CD4-positive, CD25-positive, alpha-beta regulatory T cell (primary cell): ENCODE measurements at regions not wholly inside any gene's neighbourhood (a gene's known extent, or its start where the extent isn't known, plus 50 kb on each side); places are given as distances from the start of the nearest gene placed in this dataset.

Source experiments
- ATAC-seq, 2 donors: fragments of 150-1000 bp; cut with Tn5 transposase; one replicate each; pipeline ENCODE4 v1.10.0; 2021; ENCODE audit warnings: low read depth in 2 of 2, moderate number of reproducible peaks in 2 of 2, moderate library complexity in 1 of 2
- DNase-seq, 3 donors: peaks; one replicate each; pipeline versions ENCODE4 v3.0.0 to v3.0.0-alpha.2; 2012 to 2022; ENCODE audit warnings: mixed read lengths in 1 of 3
- H3K27ac ChIP-seq: one replicate; pipeline ENCODE4 v1.7.0; 2013; ENCODE audit warnings: mild to moderate bottlenecking, low read length; ENCODE audit not compliant: insufficient read depth, poor library complexity, severe bottlenecking
- H3K27me3 ChIP-seq: one replicate; pipeline ENCODE4 v1.7.0; 2013; ENCODE audit warnings: low read length; ENCODE audit not compliant: control insufficient read depth, insufficient read depth
- H3K36me3 ChIP-seq: one replicate; pipeline ENCODE4 v1.7.0; 2013; ENCODE audit warnings: mild to moderate bottlenecking, low read length, moderate library complexity; ENCODE audit not compliant: control insufficient read depth, insufficient read depth
- H3K4me1 ChIP-seq: 2 replicates; pipeline ENCODE4 v1.7.0; 2013; ENCODE audit warnings: mild to moderate bottlenecking, low read length; ENCODE audit not compliant: insufficient read depth, control insufficient read depth, poor library complexity, severe bottlenecking
- H3K4me3 ChIP-seq: one replicate; pipeline ENCODE4 v1.7.0; 2013; ENCODE audit warnings: low read depth, mild to moderate bottlenecking, low read length, moderate library complexity
- H3K9me3 ChIP-seq, 2 experiments: 1 replicate in 1 of 2; 2 replicates in 1 of 2; pipeline ENCODE4 v1.7.0; 2013; ENCODE audit warnings: low read length in 2 of 2, mild to moderate bottlenecking in 1 of 2, moderate library complexity in 1 of 2; ENCODE audit not compliant: control insufficient read depth in 2 of 2
- H3K27ac Mint-ChIP-seq, 3 donors: one replicate each; pipeline ENCODE4 v1.8.0; 2020 to 2022; ENCODE audit warnings: mild to moderate bottlenecking in 3 of 3, mixed read lengths in 3 of 3, moderate library complexity in 2 of 3
- H3K27me3 Mint-ChIP-seq: one replicate; pipeline ENCODE4 v1.8.0; 2022; ENCODE audit warnings: mild to moderate bottlenecking, mixed read lengths
- H3K36me3 Mint-ChIP-seq: one replicate; pipeline ENCODE4 v1.8.0; 2020; ENCODE audit warnings: mixed read lengths
- H3K4me1 Mint-ChIP-seq, 4 donors: one replicate each; pipeline ENCODE4 v1.8.0; 2020 to 2022; ENCODE audit warnings: mixed read lengths in 4 of 4, mild to moderate bottlenecking in 1 of 4
- H3K4me3 Mint-ChIP-seq, 4 donors: one replicate each; pipeline ENCODE4 v1.8.0; 2020 to 2022; ENCODE audit warnings: mild to moderate bottlenecking in 4 of 4, mixed read lengths in 4 of 4, moderate library complexity in 3 of 4
- H3K9me3 Mint-ChIP-seq, 7 donors: one replicate each; pipeline ENCODE4 v1.8.0; 2020 to 2022; ENCODE audit warnings: mixed read lengths in 7 of 7, mild to moderate bottlenecking in 3 of 7, moderate library complexity in 2 of 7

GRCh38 chr6:8229915-8230756 is 127.8 kb upstream of the EEF1E1 start:
- Mint-ChIP-seq H3K9me3 (no peaks in the 10 kb centered on the region), H3K27me3 (no peaks in the 10 kb centered on the region), H3K36me3 (no peaks in the 10 kb centered on the region), H3K27ac (no peak overlapping the region), H3K4me3 (no peak overlapping the region), H3K4me1 (no peaks in the 10 kb centered on the region)
- Histone ChIP-seq H3K9me3 (no peaks in the 10 kb centered on the region), H3K4me3 (no peak overlapping the region), H3K4me1 (no peaks in the 10 kb centered on the region), H3K27ac (no peak overlapping the region), H3K27me3 (peaks cover 3% of the 10 kb centered on the region), H3K36me3 (no peaks in the 10 kb centered on the region)
- DNase-seq (no peak), ATAC-seq (no peak)

DNA sequence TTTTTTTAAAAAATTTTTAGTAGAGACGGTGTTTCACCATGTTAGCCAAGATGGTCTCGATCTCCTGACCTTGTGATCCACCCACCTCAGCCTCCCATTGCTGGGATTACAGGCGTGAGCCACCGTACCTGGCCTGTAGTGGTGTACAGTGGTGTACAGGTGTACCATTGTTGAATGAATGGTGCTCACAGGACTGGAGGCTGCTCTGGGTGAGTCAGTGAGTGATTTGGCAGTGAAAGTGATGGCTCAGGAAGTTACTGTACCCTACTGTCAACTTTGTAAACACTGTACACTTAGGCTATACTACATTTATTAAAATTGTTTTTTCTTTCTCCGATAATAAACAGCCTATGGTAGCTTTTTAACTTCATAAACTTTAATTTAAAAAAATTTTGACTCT is 122.8 kb upstream of the EEF1E1 start:
- H3K27ac ChIP-seq, result no peak overlapping the region
- no peak for ATAC-seq
- H3K9me3 Mint-ChIP-seq, result no peaks in the 10 kb centered on the region

DNA sequence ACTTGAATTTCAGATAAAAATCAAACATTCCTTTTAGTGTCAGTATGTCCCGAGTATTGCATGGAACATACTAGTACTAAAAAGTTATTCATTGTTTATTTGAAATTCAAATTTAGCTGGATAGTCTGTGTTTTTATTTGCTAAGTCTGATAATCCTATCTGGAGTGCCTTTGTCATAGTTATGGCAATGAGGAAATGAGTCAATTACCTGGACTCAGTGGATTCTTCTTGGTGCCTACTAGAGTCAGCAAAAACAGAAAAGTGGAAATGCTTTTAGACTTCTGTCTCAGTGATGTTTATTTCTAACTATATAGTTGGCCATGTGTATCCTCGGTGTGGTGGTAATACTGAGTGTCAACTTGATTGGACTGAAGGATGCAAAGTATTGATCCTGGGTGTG is 121.3 kb upstream of the EEF1E1 start:
- no peak for ATAC-seq
- no peaks in the 10 kb centered on the region for H3K9me3 Mint-ChIP-seq

More for the DNA sequence above, 122.8 kb upstream of the EEF1E1 start:
- Mint-ChIP-seq H3K4me1 (no peaks in the 10 kb centered on the region), H3K4me3 (no peak overlapping the region), H3K36me3 (no peaks in the 10 kb centered on the region), H3K27me3 (no peaks in the 10 kb centered on the region), H3K27ac (no peak overlapping the region)
- H3K4me1 ChIP-seq, result no peaks in the 10 kb centered on the region
- H3K4me3 ChIP-seq, result no peak overlapping the region
- no peaks in the 10 kb centered on the region for H3K27me3 ChIP-seq
- DNase-seq, result no peak
- no peaks in the 10 kb centered on the region for H3K9me3 ChIP-seq
- no peaks in the 10 kb centered on the region for H3K36me3 ChIP-seq

DNA sequence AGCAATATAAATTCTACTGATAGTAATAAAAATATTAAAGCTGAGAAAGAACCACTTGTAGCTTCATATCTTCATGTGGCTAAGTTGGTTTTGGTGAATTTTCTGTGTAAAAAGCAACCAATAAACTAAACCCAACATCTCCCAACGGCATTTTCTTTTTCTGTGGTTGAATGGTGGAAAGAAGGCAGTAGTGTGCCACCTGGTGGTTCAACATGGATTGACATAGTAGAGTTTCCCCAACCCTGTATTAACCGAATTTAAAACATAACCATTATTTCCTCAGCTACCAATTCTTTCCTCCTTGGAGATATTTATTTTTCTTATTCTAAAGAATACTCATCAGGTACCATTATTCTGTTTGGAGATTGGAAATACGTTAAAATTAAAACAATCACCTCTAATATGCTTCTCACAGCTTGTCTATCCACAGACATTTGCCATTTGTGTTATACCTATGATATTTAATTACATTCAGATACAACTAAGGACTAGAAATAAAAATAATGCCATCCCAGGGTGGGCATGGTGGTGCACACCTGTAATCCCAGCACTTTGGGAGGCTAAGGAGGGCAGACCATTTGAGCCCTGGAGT is 117.1 kb upstream of the EEF1E1 start:
- Histone ChIP-seq H3K9me3 (no peaks in the 10 kb centered on the region), H3K27me3 (no peaks in the 10 kb centered on the region), H3K36me3 (no peaks in the 10 kb centered on the region), H3K4me3 (no peak overlapping the region), H3K27ac (no peak overlapping the region), H3K4me1 (no peaks in the 10 kb centered on the region)
- ATAC-seq (no peak), DNase-seq (peak; percentile 5 to 48 (median 40))
- H3K9me3 Mint-ChIP-seq, result no peaks in the 10 kb centered on the region
- peaks cover 0 to 5% (median 1%) of the 10 kb centered on the region in 4 donors for H3K4me1 Mint-ChIP-seq
- H3K27ac Mint-ChIP-seq, result no peak overlapping the region
- H3K27me3 Mint-ChIP-seq, result peaks cover 12% of the 10 kb centered on the region
- H3K36me3 Mint-ChIP-seq, result no peaks in the 10 kb centered on the region
- no peak overlapping the region for H3K4me3 Mint-ChIP-seq

More for the DNA sequence above, 121.3 kb upstream of the EEF1E1 start:
- Histone ChIP-seq H3K4me1 (no peaks in the 10 kb centered on the region), H3K27me3 (no peaks in the 10 kb centered on the region), H3K4me3 (no peak overlapping the region), H3K9me3 (no peaks in the 10 kb centered on the region), H3K36me3 (no peaks in the 10 kb centered on the region), H3K27ac (no peak overlapping the region)
- no peak overlapping the region for H3K27ac Mint-ChIP-seq
- no peak for DNase-seq
- H3K36me3 Mint-ChIP-seq, result no peaks in the 10 kb centered on the region
- peaks cover 0 to 5% (median 1%) of the 10 kb centered on the region in 4 donors for H3K4me1 Mint-ChIP-seq
- no peak overlapping the region for H3K4me3 Mint-ChIP-seq
- peaks cover 9% of the 10 kb centered on the region for H3K27me3 Mint-ChIP-seq

DNA sequence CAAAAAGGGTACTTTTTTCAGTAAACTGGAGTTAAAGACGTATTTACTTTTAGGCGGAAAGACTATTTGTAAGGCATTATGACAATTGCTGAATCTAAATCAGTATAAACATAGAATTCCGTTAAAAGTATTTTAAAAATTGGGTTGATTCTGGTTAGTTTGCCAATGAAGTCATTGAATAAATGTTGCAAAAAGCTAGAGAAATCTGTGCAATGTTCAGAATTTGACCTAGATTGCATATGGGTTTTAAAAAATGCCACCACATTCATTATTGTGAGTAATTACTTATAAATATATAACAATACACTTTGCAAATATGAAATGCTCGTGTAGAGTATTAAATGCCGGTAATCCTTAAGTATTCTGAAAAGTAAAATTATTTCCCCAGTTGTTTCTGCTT is 116.5 kb upstream of the EEF1E1 start:
- DNase-seq (no peak), ATAC-seq (no peak)
- no peak overlapping the region for H3K27ac ChIP-seq
- H3K27me3 Mint-ChIP-seq, result peaks cover 17% of the 10 kb centered on the region
- no peaks in the 10 kb centered on the region for H3K36me3 ChIP-seq
- no peak overlapping the region for H3K4me3 Mint-ChIP-seq
- H3K4me1 ChIP-seq, result no peaks in the 10 kb centered on the region
- no peaks in the 10 kb centered on the region for H3K27me3 ChIP-seq
- H3K36me3 Mint-ChIP-seq, result no peaks in the 10 kb centered on the region
- H3K27ac Mint-ChIP-seq, result no peak overlapping the region
- H3K4me3 ChIP-seq, result no peak overlapping the region
- no peaks in the 10 kb centered on the region for H3K9me3 Mint-ChIP-seq
- H3K9me3 ChIP-seq, result no peaks in the 10 kb centered on the region
- H3K4me1 Mint-ChIP-seq, result peaks cover 0 to 5% (median 1%) of the 10 kb centered on the region in 4 donors

- Histone ChIP-seq H3K27me3 (peaks cover 6% of the 10 kb centered on the region), H3K4me3 (no peak overlapping the region), H3K4me1 (no peaks in the 10 kb centered on the region), H3K9me3 (no peaks in the 10 kb centered on the region), H3K36me3 (no peaks in the 10 kb centered on the region), H3K27ac (no peak overlapping the region)
- H3K27ac Mint-ChIP-seq, result no peak overlapping the region
- no peak for DNase-seq
- no peaks in the 10 kb centered on the region for H3K9me3 Mint-ChIP-seq
- H3K27me3 Mint-ChIP-seq, result peaks cover 17% of the 10 kb centered on the region
- H3K4me3 Mint-ChIP-seq, result no peak overlapping the region
- peaks cover 0 to 5% (median 1%) of the 10 kb centered on the region in 4 donors for H3K4me1 Mint-ChIP-seq
- H3K36me3 Mint-ChIP-seq, result no peaks in the 10 kb centered on the region
- ATAC-seq, result no peak
Measured at GRCh38 chr6:8215631-8216030, 113.3 kb upstream of the EEF1E1 start.

DNA sequence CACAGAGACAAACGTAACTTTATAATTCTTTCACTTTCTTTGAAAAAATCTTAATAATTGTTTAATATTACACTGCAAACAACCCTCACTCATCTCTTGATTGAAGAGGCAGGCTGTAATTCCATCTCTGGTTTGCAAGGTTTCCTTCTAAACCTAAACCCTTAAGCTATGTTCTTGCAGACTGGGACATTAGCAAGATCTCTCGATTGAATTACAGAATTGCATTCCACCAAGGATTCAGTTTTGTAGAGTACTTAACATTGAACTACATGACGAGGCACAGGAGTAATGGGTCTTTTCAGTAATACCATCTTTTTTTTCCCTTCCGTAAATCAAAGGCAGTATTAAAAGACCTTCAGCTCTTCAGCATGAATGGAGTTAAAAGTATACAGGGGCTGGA is 111.6 kb upstream of the EEF1E1 start:
- no peak overlapping the region for H3K4me3 Mint-ChIP-seq
- no peak overlapping the region for H3K27ac Mint-ChIP-seq
- Histone ChIP-seq H3K4me3 (no peak overlapping the region), H3K4me1 (no peaks in the 10 kb centered on the region), H3K36me3 (no peaks in the 10 kb centered on the region), H3K27ac (no peak overlapping the region), H3K9me3 (no peaks in the 10 kb centered on the region), H3K27me3 (peaks cover 6% of the 10 kb centered on the region)
- no peak for ATAC-seq
- H3K4me1 Mint-ChIP-seq, result no peaks in the 10 kb centered on the region
- peaks cover 8% of the 10 kb centered on the region for H3K27me3 Mint-ChIP-seq
- no peak for DNase-seq
- H3K36me3 Mint-ChIP-seq, result no peaks in the 10 kb centered on the region
- H3K9me3 Mint-ChIP-seq, result no peaks in the 10 kb centered on the region
